Tibial nerve (tissue), 4 donors: ENCODE measurements at regions not wholly inside any gene's neighbourhood (a gene's known extent, or its start where the extent isn't known, plus 50 kb on each side); places are given as distances from the start of the nearest gene placed in this dataset.

Experiments used
- EP300 ChIP-seq, 2 donors: sonication (generic); formaldehyde crosslinking; IDR thresholded peaks; one replicate each; pipeline ENCODE4 v1.6.1; 2017; ENCODE audit warnings: antibody characterized with exemption in 2 of 2, mild to moderate bottlenecking in 1 of 2
- POLR2A ChIP-seq, 2 donors: fragments of 450-650 bp; IDR thresholded peaks; one replicate each; pipeline ENCODE4 v1.6.1; 2017; ENCODE audit warnings: antibody characterized with exemption in 2 of 2, mild to moderate bottlenecking in 2 of 2, moderate library complexity in 2 of 2
- TF ChIP-seq, protein P1 (sequence below), 5 experiments: fragments of 200-600 bp in 3 of 5; fragments of 450-650 bp in 2 of 5; sonication (generic) in 3 of 5; IDR thresholded peaks; one replicate each; pipeline ENCODE4 v1.5.1; 2016 to 2019; ENCODE audit warnings: antibody characterized with exemption in 5 of 5, mild to moderate bottlenecking in 3 of 5, moderate library complexity in 2 of 5

DNA sequence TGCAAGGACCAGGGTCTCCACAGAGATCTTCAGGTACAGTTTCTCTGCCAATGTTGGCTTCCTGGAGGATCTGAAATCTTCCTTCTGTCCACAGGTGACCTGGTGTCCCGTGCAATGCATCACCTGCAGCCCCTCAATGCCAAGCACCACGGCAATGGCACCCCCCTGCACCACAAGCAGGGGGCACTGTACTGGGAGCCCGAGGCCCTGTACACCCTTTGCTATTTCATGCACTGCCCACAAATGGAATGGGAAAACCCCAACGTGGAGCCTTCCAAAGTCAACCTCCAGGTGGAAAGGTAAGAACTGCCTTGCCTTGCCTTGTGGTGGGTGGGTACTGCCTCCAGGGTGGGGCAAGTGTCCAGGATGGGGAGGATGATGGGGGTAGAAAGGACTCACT is 141.8 kb upstream of the PWP1 start:
- TF ChIP-seq, protein P1, sequence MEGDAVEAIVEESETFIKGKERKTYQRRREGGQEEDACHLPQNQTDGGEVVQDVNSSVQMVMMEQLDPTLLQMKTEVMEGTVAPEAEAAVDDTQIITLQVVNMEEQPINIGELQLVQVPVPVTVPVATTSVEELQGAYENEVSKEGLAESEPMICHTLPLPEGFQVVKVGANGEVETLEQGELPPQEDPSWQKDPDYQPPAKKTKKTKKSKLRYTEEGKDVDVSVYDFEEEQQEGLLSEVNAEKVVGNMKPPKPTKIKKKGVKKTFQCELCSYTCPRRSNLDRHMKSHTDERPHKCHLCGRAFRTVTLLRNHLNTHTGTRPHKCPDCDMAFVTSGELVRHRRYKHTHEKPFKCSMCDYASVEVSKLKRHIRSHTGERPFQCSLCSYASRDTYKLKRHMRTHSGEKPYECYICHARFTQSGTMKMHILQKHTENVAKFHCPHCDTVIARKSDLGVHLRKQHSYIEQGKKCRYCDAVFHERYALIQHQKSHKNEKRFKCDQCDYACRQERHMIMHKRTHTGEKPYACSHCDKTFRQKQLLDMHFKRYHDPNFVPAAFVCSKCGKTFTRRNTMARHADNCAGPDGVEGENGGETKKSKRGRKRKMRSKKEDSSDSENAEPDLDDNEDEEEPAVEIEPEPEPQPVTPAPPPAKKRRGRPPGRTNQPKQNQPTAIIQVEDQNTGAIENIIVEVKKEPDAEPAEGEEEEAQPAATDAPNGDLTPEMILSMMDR (IDR thresholded peaks at IDR 0.05): no peak
- TF ChIP-seq POLR2A (IDR thresholded peaks at IDR 0.05) (no peak), EP300 (IDR thresholded peaks at IDR 0.05) (no peak)
